ENCODE measurements at regions not wholly inside any gene's neighbourhood (a gene's known extent, or its start where the extent isn't known, plus 50 kb on each side); places are given as distances from the start of the nearest gene placed in this dataset.

DNA sequence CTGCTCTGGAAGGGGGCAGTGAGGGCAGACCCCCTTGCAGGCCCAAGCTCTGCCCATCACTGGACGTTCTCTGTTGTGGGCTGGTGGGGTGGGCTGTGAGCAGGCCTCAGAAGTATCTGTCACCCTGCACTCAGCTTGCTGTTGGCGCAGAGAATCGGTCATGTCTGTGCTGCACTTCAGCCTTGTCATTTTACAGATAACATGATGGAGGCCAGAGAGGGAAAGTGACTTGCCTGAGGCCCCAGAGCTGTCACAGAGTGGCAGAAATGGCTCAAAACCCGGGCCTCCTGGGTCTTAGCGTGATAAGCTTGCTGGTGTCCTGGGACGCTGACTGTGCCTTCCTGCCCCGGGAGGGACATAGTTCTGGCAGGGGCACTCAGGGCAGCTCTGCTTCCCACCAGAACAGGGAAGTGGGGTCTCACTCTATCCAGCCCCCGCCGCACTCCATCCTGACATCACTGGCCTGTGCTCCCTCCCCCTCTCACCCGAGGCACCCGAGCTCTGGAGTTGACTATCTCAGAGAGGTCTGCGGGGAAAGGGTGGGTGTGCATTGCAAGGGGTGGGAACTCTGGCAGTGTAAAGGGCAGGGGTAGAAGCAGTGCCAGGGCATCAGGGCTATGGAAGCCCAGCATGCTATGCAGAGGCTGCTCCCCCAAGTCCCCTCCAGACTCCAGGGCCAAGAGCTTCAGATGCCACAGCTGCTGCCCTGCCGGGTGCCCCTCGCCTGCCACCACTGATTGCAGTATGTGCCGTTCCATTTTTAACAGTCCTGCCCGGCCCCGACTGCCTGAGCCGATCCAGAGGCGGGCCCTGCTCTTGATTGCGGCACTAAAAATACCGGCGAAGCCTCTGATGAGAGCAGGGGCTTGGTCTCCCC lies 50.4 kb upstream of the NECTIN1 start:
- no peak for DNase-seq (ENCODE audit: low spot score)

Data from SK-N-DZ (cell line).